PFSK-1 (cell line): ENCODE measurements at regions not wholly inside any gene's neighbourhood (a gene's known extent, or its start where the extent isn't known, plus 50 kb on each side); places are given as distances from the start of the nearest gene placed in this dataset.

Experiments
- FOXP2 ChIP-seq: optimal IDR thresholded peaks from 2 replicates; pipeline ENCODE3; 2011; ENCODE audit warnings: borderline replicate concordance, control low read depth, inconsistent platforms; ENCODE audit not compliant: insufficient read depth; ENCODE audit errors: extremely low read length, extremely low read depth
- POLR2AphosphoS5 ChIP-seq: IDR thresholded peaks from 2 replicates; pipeline ENCODE4 v1.6.1; 2012; ENCODE audit warnings: low read depth, mild to moderate bottlenecking, control low read depth, low read length, moderate library complexity
- REST ChIP-seq, 2 experiments: IDR thresholded peaks; 2 replicates each; pipeline versions ENCODE4 v1.6.1 to v1.8.0; 2011 to 2012; ENCODE audit warnings: low read depth in 2 of 2, low read length in 2 of 2, control low read depth in 1 of 2, inconsistent platforms in 1 of 2, mild to moderate bottlenecking in 1 of 2, moderate library complexity in 1 of 2; ENCODE audit not compliant: insufficient read depth in 1 of 2
- SIN3A ChIP-seq: IDR thresholded peaks from 2 replicates; pipeline ENCODE4 v1.6.1; 2012; ENCODE audit warnings: mild to moderate bottlenecking, low read length, moderate library complexity, borderline replicate concordance; ENCODE audit not compliant: insufficient read depth
- TAF1 ChIP-seq: IDR thresholded peaks from 2 replicates; pipeline ENCODE4 v1.6.1; 2012; ENCODE audit warnings: low read length, control low read depth, borderline replicate concordance; ENCODE audit not compliant: insufficient read depth

DNA sequence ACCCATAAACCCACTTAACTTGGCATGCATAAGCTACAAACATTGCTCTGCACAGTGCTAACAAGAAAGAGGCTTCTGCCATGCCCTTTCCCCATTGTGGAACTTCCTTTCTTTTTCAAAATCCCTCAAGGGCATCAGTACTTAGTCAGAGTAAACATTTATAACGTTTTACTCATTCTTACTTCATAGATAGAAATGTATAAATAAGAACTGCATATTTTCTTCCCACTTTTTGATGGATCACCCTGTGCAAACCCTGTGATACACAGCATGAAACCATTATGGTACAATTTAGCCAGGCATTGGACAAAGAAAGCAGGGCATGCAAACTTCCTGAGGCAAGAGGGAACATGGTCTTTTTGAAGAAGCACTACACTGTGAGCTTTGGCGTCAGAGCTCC is 113.8 kb upstream of the FOXG1 start:
- TF ChIP-seq POLR2AphosphoS5 = no peak
- TF ChIP-seq REST (IDR thresholded peaks at IDR 0.05; ENCODE audit: insufficient read depth in 1 of 2, low read depth in 2 of 2, low read length in 2 of 2) = no peak
- TF ChIP-seq FOXP2 = no peak
- TF ChIP-seq SIN3A = no peak
- TF ChIP-seq TAF1 = no peak

- TF ChIP-seq TAF1 (no peak), FOXP2 (no peak), POLR2AphosphoS5 (no peak), REST (IDR thresholded peaks at IDR 0.05; ENCODE audit: insufficient read depth in 1 of 2, low read depth in 2 of 2, low read length in 2 of 2) (no peak), SIN3A (no peak)
Observed at GRCh38 chr14:28653521-28653920, 113.1 kb upstream of the FOXG1 start.

- TF ChIP-seq REST (IDR thresholded peaks at IDR 0.05; ENCODE audit: insufficient read depth in 1 of 2, low read depth in 2 of 2, low read length in 2 of 2) = no peak
- TF ChIP-seq TAF1 = no peak
- TF ChIP-seq FOXP2 = no peak
- no peak for TF ChIP-seq POLR2AphosphoS5
- no peak for TF ChIP-seq SIN3A
Observed at GRCh38 chr14:28656704-28657255, 109.8 kb upstream of the FOXG1 start.

DNA sequence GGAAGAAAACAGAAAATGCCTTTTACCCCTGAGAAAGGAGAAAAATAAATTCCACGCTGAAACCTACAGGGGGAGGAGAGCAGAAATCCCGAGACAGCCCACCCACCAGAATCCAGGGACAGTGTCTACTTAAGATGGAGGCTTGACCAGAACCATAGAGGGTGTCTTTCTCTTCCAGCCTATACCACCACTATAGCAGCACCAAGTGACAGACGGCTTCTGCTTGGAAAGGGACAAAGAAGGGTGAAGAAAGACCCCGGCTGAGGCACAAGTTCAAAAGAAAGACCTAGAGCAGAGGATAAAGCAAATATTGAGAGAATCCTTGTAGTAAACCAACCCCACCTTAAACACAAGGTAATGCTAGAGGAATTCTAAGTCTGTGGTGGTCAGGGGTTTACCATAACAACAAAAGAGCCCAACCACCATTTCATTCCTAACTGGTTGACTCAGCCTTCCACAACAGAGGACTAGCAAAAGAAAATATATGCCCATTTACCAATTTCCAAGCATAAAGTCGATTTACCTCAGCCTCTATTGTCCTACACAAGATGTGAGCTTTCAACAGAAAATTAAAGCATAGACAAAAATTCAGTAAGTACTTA is 105.3 kb upstream of the FOXG1 start:
- TF ChIP-seq SIN3A (no peak), REST (IDR thresholded peaks at IDR 0.05; ENCODE audit: insufficient read depth in 1 of 2, low read depth in 2 of 2, low read length in 2 of 2) (no peak), POLR2AphosphoS5 (no peak), TAF1 (no peak), FOXP2 (no peak)

GRCh38 chr14:28666961-28667360 is 99.6 kb upstream of the FOXG1 start:
- TF ChIP-seq TAF1 (no peak), FOXP2 (no peak), POLR2AphosphoS5 (no peak), REST (IDR thresholded peaks at IDR 0.05; ENCODE audit: insufficient read depth in 1 of 2, low read depth in 2 of 2, low read length in 2 of 2) (no peak), SIN3A (no peak)
